ENCODE measurements at regions not wholly inside any gene's neighbourhood (a gene's known extent, or its start where the extent isn't known, plus 50 kb on each side); places are given as distances from the start of the nearest gene placed in this dataset.

DNA sequence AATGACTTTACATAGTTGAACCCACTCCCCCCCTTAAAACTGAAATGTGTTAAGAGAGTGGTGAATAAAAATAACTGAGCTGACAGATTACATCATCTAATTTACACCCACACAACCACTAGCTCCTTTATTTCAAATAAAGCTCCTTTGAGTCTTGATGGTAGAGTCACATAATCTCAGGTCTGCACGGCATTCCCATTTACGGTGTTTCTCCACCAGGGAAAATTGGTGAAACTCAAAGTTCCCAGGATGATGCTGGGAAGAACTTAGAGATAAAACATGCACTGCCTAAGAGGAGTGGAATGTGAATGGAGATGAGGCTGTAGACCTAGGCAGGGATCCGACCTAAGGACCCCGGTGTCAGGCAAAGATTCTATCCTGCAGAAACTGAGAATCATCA lies 727.8 kb upstream of the ADAMTS5 start:
- Mint-ChIP-seq H3K4me3 (ENCODE audit: low read depth) (no peak overlapping the region), H3K4me1 (ENCODE audit: low read depth) (no peaks in the 10 kb centered on the region)

DNA sequence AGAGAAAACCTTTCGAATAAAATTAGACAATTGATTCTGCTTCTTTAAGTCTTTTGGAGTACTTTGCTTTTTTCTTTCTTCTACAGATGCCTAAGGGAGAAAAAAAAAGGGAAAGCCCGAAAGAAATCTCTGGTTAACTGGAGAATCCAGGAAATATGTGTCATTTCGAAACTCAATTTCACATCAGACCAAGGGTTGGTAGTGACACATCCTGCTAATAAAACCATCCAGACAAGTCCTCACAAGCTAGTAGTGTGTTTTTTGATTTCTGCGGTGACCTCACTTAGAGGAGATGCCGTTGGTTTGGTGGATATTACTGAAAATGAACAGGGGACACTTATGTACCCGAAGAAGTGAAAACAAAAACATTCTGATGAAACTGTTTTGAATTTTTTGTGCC lies 726.5 kb upstream of the ADAMTS5 start:
- H3K4me3 Mint-ChIP-seq (ENCODE audit: low read depth) = no peak overlapping the region
- no peaks in the 10 kb centered on the region for H3K36me3 Mint-ChIP-seq (ENCODE audit: low read depth)
- intact Hi-C loops (cut with micrococcal nuclease) = no loop called here
- no peak for DNase-seq (ENCODE audit: low spot score)
- H3K4me1 Mint-ChIP-seq (ENCODE audit: low read depth) = no peaks in the 10 kb centered on the region
- H3K27ac Mint-ChIP-seq = no peak overlapping the region
- H3K27me3 Mint-ChIP-seq (ENCODE audit: low read depth) = no peaks in the 10 kb centered on the region
- peaks cover 2% of the 10 kb centered on the region for H3K9me3 Mint-ChIP-seq

More for the DNA sequence above, 727.8 kb upstream of the ADAMTS5 start:
- DNase-seq (ENCODE audit: low spot score) = no peak
- intact Hi-C loops (cut with micrococcal nuclease) = no loop called here
- Mint-ChIP-seq H3K36me3 (ENCODE audit: low read depth) (no peaks in the 10 kb centered on the region), H3K27ac (no peak overlapping the region), H3K9me3 (no peaks in the 10 kb centered on the region), H3K27me3 (ENCODE audit: low read depth) (no peaks in the 10 kb centered on the region)

DNA sequence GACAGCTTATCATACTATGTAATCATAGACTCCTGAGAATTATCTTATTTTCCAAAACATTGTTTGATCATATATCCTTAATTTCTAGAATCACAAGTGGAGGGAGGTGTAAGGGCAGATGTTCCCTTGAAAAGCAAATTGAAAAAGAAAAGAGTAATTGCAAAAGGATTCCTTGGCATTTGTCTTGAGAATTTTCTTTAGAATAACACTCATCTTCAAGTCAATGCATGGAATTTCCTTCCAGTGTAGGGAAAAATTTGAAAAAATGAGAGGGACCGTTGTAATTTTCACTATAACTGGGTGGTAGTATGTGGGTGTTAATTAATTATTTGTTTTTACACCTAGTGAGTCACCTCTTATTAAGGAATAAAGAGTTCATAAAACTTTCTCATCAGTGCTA lies 724.6 kb upstream of the ADAMTS5 start:
- intact Hi-C loops (cut with micrococcal nuclease) = no loop called here
- no peaks in the 10 kb centered on the region for H3K36me3 Mint-ChIP-seq (ENCODE audit: low read depth)
- DNase-seq (ENCODE audit: low spot score) = no peak
- no peaks in the 10 kb centered on the region for H3K4me1 Mint-ChIP-seq (ENCODE audit: low read depth)
- no peak overlapping the region for H3K4me3 Mint-ChIP-seq (ENCODE audit: low read depth)
- H3K27me3 Mint-ChIP-seq (ENCODE audit: low read depth) = no peaks in the 10 kb centered on the region
- peaks cover 5% of the 10 kb centered on the region for H3K9me3 Mint-ChIP-seq
- no peak overlapping the region for H3K27ac Mint-ChIP-seq

DNA sequence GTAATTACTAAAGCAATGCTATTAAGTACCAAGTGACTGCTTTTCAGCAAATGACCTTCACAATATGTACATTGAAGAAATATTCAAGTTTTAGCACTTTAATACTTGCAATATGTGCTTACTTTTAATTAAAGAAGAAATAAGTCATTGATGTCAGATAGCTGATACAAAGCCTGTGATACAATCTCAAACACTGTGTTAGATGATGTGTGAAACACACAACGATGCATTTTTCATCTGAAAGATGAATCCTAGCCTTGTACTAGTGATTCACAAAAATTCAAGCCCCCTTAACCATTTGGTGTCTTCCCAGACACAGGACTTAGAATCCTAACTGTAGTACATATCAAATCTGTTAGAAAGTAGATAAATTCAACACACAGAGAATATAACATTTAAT lies 724.1 kb upstream of the ADAMTS5 start:
- intact Hi-C loops (cut with micrococcal nuclease) = no loop called here
- no peak for DNase-seq (ENCODE audit: low spot score)
- no peaks in the 10 kb centered on the region for H3K4me1 Mint-ChIP-seq (ENCODE audit: low read depth)
- no peak overlapping the region for H3K27ac Mint-ChIP-seq
- H3K36me3 Mint-ChIP-seq (ENCODE audit: low read depth) = no peaks in the 10 kb centered on the region
- H3K9me3 Mint-ChIP-seq = peaks cover 5% of the 10 kb centered on the region
- H3K4me3 Mint-ChIP-seq (ENCODE audit: low read depth) = no peak overlapping the region
- no peaks in the 10 kb centered on the region for H3K27me3 Mint-ChIP-seq (ENCODE audit: low read depth)

DNA sequence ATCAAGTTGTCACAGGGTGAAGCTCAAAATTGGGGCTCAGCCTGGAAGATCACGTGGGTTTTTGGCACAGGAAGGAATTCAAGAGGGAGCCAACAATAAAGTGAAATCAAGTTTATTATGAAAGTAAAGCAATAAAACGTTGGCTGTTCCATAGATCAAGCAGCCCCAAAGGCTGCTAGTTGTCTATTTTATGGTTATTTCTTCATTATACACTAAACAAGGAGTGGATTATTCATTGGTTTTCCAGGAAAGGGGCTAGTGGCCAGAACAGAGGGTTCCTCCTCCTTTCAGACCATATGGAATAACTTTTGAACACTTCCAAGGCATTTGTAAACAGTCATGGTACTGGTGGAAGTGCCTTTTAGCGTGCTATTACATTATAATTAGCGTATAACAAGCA lies 723.5 kb upstream of the ADAMTS5 start:
- intact Hi-C loops (cut with micrococcal nuclease) = no loop called here
- peaks cover 5% of the 10 kb centered on the region for H3K9me3 Mint-ChIP-seq
- H3K36me3 Mint-ChIP-seq (ENCODE audit: low read depth) = no peaks in the 10 kb centered on the region
- no peak overlapping the region for H3K4me3 Mint-ChIP-seq (ENCODE audit: low read depth)
- DNase-seq (ENCODE audit: low spot score) = no peak
- no peak overlapping the region for H3K27ac Mint-ChIP-seq
- H3K27me3 Mint-ChIP-seq (ENCODE audit: low read depth) = no peaks in the 10 kb centered on the region
- no peaks in the 10 kb centered on the region for H3K4me1 Mint-ChIP-seq (ENCODE audit: low read depth)

DNA sequence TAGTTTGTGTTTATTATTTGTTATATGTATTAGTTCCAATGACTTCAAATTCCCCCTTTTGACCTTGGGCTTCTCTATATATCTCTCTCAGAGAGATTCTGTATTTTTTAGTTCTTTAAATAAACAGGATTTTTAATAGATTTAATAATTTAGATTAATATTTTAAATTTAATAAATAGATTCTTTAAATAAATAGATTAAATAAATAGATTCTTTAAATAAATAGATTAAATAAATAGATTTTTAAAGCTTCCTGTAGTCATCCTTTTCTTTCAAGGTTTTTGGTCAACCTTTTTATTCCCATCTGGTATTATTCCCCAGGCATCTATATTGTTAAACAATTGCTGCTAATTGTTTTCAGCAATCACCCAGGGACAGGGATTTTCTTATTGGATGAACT lies 721.9 kb upstream of the ADAMTS5 start:
- no peak for DNase-seq (ENCODE audit: low spot score)
- Mint-ChIP-seq H3K36me3 (ENCODE audit: low read depth) (no peaks in the 10 kb centered on the region), H3K4me3 (ENCODE audit: low read depth) (no peak overlapping the region), H3K27me3 (ENCODE audit: low read depth) (no peaks in the 10 kb centered on the region), H3K9me3 (peaks cover 5% of the 10 kb centered on the region), H3K27ac (no peak overlapping the region), H3K4me1 (ENCODE audit: low read depth) (no peaks in the 10 kb centered on the region)
- intact Hi-C loops (cut with micrococcal nuclease) = no loop called here

DNA sequence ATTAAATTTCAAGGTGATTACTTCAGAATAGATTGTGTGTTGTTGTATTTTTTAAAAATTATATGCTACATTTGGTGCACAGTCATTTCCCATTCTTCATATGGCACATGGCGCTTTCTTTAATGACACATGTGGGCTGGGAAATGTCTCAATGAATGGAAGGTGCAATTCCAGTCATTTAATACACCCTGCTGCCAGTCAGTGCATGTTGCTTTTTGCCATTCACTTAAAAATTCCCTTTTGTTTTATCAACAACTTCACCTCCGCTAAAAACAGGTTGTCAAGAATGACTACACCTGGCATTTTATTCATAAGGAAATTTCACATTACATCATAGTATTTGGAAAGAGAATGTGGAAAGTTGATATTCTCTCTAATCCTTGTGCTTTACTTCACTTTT lies 716.4 kb upstream of the ADAMTS5 start:
- no peaks in the 10 kb centered on the region for H3K4me1 Mint-ChIP-seq (ENCODE audit: low read depth)
- H3K36me3 Mint-ChIP-seq (ENCODE audit: low read depth) = no peaks in the 10 kb centered on the region
- peaks cover 3% of the 10 kb centered on the region for H3K9me3 Mint-ChIP-seq
- no peaks in the 10 kb centered on the region for H3K27me3 Mint-ChIP-seq (ENCODE audit: low read depth)
- no peak for DNase-seq (ENCODE audit: low spot score)
- H3K27ac Mint-ChIP-seq = no peak overlapping the region
- no peak overlapping the region for H3K4me3 Mint-ChIP-seq (ENCODE audit: low read depth)
- intact Hi-C loops (cut with micrococcal nuclease) = no loop called here

DNA sequence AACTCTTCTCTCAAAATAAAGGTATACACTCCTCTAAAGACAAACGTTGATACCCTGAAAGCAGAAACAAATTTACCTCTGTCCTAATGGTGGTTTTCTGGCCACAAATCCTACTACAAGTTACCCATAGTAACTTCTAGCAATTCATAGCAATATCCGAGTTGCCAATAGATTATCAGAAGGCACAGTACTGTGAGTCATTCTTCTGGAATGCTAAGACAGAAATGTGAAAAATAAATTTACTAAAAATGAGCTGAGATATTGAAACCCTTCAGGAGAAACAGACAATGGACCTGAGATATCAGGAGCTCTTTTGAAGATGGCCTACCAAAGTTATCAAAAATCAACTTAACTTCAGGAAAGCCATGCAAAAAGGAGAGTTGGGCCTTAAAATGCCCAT lies 715.0 kb upstream of the ADAMTS5 start:
- H3K36me3 Mint-ChIP-seq (ENCODE audit: low read depth) = no peaks in the 10 kb centered on the region
- no peak overlapping the region for H3K4me3 Mint-ChIP-seq (ENCODE audit: low read depth)
- no peak for DNase-seq (ENCODE audit: low spot score)
- no peaks in the 10 kb centered on the region for H3K27me3 Mint-ChIP-seq (ENCODE audit: low read depth)
- no peaks in the 10 kb centered on the region for H3K9me3 Mint-ChIP-seq
- H3K27ac Mint-ChIP-seq = no peak overlapping the region
- H3K4me1 Mint-ChIP-seq (ENCODE audit: low read depth) = no peaks in the 10 kb centered on the region
- intact Hi-C loops (cut with micrococcal nuclease) = no loop called here

DNA sequence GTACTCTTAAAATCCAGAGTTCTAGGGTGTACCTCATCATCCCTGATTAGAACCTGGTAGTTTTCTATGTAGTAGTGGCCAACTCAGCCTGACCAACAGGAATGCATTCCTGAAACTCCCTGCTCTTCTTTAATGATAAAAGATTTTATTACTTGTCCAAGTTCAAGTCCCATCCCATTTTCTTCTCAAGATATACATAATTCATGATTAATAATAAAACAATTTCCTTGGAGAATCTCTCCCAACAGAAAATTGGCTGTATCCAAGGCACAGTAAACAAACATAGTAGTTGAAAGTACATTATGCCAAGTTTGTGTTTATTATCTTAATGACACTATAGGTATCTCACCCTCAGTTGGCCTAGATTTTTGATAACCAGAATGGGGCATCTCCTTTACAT lies 714.1 kb upstream of the ADAMTS5 start:
- H3K27ac Mint-ChIP-seq = no peak overlapping the region
- H3K4me3 Mint-ChIP-seq (ENCODE audit: low read depth) = no peak overlapping the region
- H3K27me3 Mint-ChIP-seq (ENCODE audit: low read depth) = no peaks in the 10 kb centered on the region
- H3K9me3 Mint-ChIP-seq = no peaks in the 10 kb centered on the region
- H3K4me1 Mint-ChIP-seq (ENCODE audit: low read depth) = no peaks in the 10 kb centered on the region
- intact Hi-C loops (cut with micrococcal nuclease) = no loop called here
- no peak for DNase-seq (ENCODE audit: low spot score)
- H3K36me3 Mint-ChIP-seq (ENCODE audit: low read depth) = no peaks in the 10 kb centered on the region

DNA sequence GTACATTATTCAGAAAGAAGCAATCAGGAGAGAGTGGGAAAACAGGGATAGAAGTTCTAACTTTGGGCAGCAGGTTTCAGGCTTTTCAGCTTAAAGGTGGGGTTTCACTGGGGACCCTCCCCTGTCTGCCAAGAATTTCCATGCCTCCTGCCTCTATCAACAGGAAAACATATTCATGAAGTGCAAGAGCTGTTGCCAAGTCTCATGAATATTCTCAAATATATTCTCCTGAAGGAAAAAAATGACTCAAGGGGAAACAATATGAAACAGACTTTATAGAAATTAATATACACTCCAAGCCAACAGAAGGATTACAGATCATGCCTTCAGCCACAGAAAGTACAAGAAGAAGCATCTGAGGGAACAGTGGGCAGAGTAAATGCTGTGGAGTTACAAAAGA lies 713.3 kb upstream of the ADAMTS5 start:
- Mint-ChIP-seq H3K27me3 (ENCODE audit: low read depth) (no peaks in the 10 kb centered on the region), H3K4me1 (ENCODE audit: low read depth) (no peaks in the 10 kb centered on the region), H3K27ac (no peak overlapping the region), H3K4me3 (ENCODE audit: low read depth) (no peak overlapping the region), H3K9me3 (no peaks in the 10 kb centered on the region), H3K36me3 (ENCODE audit: low read depth) (no peaks in the 10 kb centered on the region)
- DNase-seq (ENCODE audit: low spot score) = no peak
- intact Hi-C loops (cut with micrococcal nuclease) = no loop called here

DNA sequence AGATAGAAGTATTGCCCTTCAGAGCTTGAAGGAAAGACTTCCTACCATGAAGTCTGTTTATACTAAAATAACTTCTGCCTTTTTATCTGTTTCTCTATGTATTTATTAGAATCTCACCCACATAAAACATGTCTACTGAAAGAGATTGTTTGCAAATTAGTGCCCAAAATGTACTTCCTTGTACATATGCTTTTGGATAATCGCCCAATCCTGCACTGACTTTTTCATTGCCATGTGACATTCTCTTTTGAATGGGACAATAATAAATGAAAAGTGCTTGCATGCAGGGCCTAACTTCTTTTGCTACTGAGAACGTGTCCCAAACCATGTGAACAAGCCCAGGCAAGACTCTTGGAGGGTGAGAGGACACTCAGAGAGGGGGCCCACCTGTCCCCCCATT lies 711.6 kb upstream of the ADAMTS5 start:
- Mint-ChIP-seq H3K9me3 (no peaks in the 10 kb centered on the region), H3K36me3 (ENCODE audit: low read depth) (no peaks in the 10 kb centered on the region), H3K4me1 (ENCODE audit: low read depth) (no peaks in the 10 kb centered on the region), H3K27me3 (ENCODE audit: low read depth) (no peaks in the 10 kb centered on the region), H3K4me3 (ENCODE audit: low read depth) (no peak overlapping the region), H3K27ac (no peak overlapping the region)
- no peak for DNase-seq (ENCODE audit: low spot score)
- intact Hi-C loops (cut with micrococcal nuclease) = no loop called here

DNA sequence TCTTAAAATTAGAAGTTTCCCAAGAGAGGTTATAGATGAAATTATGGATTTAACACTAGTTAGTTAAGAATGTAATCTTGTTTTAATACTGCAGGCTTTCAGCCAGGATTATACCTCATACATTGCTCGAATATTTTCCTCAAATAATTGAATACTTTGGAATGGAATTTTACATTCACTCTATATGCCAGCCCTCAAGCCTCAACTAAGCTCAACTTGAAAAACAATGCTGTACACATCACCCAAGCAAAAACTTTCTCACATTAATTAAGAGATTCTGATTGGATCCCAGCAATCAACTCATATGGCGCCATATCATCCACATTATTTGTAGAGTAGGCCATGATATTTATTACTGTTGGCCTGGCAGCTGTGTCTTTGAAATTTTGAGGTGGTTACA lies 710.7 kb upstream of the ADAMTS5 start:
- Mint-ChIP-seq H3K9me3 (no peaks in the 10 kb centered on the region), H3K4me3 (ENCODE audit: low read depth) (no peak overlapping the region), H3K27ac (no peak overlapping the region), H3K27me3 (ENCODE audit: low read depth) (no peaks in the 10 kb centered on the region), H3K36me3 (ENCODE audit: low read depth) (no peaks in the 10 kb centered on the region), H3K4me1 (ENCODE audit: low read depth) (no peaks in the 10 kb centered on the region)
- DNase-seq (ENCODE audit: low spot score) = no peak
- intact Hi-C loops (cut with micrococcal nuclease) = no loop called here

DNA sequence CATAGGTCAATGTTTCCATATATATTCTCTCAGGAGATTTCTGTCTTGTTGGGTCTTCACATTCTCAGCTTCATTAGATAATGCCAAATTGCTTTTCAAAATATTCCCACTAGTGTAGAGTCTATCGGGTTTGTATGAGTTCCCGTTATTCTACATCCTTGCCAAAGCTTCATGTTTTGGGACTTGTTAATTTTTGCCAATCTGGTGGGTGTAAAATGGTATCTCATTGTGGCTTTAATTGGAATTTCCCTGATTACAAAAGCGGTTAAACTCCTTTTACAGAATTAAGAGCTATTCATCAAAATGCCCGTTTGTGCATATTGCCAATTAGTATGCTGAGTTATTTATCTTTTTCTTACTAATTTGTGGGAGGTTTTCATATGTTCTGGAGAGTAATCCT lies 708.4 kb upstream of the ADAMTS5 start:
- Mint-ChIP-seq H3K9me3 (no peaks in the 10 kb centered on the region), H3K27me3 (ENCODE audit: low read depth) (no peaks in the 10 kb centered on the region), H3K4me1 (ENCODE audit: low read depth) (no peaks in the 10 kb centered on the region), H3K36me3 (ENCODE audit: low read depth) (no peaks in the 10 kb centered on the region), H3K27ac (no peak overlapping the region), H3K4me3 (ENCODE audit: low read depth) (no peak overlapping the region)
- no peak for DNase-seq (ENCODE audit: low spot score)
- intact Hi-C loops (cut with micrococcal nuclease) = no loop called here

DNA sequence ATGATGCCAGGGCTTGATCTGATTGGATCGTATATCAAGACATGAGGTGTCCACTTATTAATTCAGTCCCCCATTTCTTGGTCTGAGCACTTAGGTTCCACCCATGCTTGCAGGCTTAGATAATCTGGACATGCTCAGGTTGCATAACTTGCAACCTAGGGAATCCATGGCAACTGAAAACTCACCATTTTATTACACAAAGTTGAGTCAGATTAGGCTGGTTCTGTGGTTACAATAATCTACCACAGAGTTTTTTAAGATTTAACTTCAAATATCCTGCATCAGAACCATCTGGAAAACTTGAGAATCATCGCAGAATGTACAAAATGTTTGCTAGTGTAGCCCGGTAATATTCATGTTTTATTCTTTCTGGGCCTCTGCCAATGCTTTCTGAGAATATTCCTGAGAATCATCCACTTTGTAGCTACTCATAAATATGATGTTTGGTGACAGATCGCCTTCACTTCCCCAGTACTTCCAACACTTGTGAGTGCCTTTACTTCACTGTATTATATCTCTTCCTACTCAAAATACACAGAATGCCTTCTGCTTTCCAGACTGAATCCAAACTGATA lies 707.2 kb upstream of the ADAMTS5 start:
- Mint-ChIP-seq H3K4me1 (ENCODE audit: low read depth) (no peaks in the 10 kb centered on the region), H3K36me3 (ENCODE audit: low read depth) (no peaks in the 10 kb centered on the region), H3K9me3 (no peaks in the 10 kb centered on the region), H3K27ac (no peak overlapping the region), H3K27me3 (ENCODE audit: low read depth) (no peaks in the 10 kb centered on the region), H3K4me3 (ENCODE audit: low read depth) (no peak overlapping the region)
- intact Hi-C loops (cut with micrococcal nuclease) = no loop called here
- no peak for DNase-seq (ENCODE audit: low spot score)
